NCI-H2171 (cell line): ENCODE measurements at regions not wholly inside any gene's neighbourhood (a gene's known extent, or its start where the extent isn't known, plus 50 kb on each side); places are given as distances from the start of the nearest gene placed in this dataset.
"Not testable (repeated sequence)": the region's sequence is repeated elsewhere in the genome, so short reads cannot be mapped to it uniquely, and the experiment has no call there.

ENCODE experiments used
- DNase-seq: peaks from one replicate; lab custom pipeline; 2025; lab: John Stamatoyannopoulos, UW

DNA sequence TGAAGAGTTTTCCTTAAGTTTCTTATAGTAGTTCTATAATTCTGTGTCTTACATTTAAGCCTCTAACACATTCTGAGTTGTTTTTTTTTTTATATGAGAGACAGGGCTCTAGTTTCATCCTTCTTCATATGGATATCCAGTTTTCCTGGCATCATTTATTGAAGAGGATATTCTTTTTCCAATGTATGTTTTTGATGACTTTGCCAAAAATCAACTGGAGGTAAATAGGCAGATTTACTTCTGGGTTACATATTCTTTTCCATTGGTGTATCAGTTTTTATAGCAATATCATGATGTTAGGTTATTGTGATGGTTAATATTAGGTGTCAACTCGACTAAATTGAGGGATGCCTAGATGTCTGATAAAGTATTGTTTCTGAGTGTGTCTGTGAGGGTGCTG lies 650.7 kb upstream of the GRID2 start:
- no peak for DNase-seq

- DNase-seq = no peak
These were observed 622.7 kb upstream of the GRID2 start for GRCh38 chr4:91681091-91681490.

DNA sequence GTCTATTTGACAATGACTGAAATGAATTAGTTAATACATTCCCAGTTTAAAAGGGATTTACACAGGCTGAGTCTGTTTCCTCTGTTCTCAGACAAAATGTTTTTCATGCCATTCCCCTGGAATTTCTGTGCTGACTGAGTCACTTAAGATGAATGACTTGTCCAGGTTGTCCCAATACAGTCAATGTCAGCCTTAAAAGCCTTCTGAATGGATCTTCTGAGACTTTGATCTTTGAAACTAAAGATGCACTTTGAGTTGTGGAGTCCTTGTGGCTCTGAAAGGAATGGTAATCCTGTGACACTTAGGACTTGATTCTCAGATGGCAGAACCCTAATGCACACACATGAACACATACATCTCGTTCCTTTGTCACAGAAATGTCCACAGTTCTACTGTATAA lies 622.2 kb upstream of the GRID2 start:
- no peak for DNase-seq

- no peak for DNase-seq
These were observed 618.8 kb upstream of the GRID2 start for GRCh38 chr4:91684955-91685354.

DNA sequence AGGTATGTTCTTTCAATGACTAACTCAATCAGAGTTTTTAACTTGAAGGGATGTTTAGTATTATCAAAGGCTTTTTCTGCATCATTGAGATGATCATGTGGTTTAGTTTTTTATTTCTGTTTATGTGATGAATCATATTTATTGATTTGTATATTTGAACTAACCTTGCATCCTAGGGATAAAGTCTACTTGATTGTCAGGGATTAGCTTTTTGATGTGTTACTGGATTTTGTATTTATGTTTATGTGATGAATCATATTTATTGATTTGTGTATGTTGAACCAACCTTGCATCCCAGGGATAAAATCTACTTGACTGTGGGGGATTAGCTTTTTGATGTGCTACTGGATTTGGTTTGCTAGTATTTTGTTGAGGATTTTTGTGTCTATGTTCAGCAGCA lies 615.4 kb upstream of the GRID2 start:
- no peak for DNase-seq

DNA sequence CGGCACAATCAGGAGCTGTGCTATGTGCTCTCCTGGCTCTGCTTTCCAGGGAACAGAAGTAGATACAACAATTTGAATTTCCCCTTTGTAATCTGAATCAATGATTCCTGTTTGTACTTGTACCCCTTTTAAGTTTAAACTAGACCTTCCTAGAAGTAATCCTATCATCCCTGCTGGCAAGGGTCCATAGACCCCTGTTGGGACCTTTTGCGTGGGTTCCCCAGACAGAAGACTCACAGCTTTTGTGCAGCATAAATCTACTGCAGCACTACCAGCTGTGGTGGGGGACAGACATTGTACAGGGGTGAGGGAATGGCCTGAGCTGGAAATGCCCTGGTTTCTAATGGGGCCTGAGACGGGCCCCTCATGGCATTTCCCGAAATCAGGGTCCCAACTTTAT lies 604.1 kb upstream of the GRID2 start:
- DNase-seq = not testable (repeated sequence)

- DNase-seq = no peak
These were observed 573.9 kb upstream of the GRID2 start for GRCh38 chr4:91729851-91730250.

DNA sequence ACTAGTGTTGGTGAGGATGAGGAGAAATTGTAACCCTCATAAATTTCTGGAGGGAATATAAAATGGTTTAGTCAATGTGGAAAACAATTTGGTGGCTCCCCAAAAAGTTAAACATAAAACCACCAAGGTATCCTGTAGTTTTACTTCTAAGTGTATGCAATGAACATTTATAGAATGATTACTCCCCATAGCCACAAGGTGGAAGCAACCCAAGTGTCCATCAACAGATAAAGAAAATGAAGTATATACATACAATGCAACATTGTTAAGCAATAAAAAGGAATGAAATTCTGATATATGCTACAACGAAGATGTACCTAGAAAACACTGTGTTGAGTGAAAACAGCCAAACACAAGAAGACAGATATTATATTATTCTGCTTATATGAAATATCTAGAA lies 569.1 kb upstream of the GRID2 start:
- no peak for DNase-seq

- not testable (repeated sequence) for DNase-seq
These were observed 564.9 kb upstream of the GRID2 start for GRCh38 chr4:91738831-91739230.

GRCh38 chr4:91746551-91746950 lies 557.2 kb upstream of the GRID2 start:
- DNase-seq = no peak

DNA sequence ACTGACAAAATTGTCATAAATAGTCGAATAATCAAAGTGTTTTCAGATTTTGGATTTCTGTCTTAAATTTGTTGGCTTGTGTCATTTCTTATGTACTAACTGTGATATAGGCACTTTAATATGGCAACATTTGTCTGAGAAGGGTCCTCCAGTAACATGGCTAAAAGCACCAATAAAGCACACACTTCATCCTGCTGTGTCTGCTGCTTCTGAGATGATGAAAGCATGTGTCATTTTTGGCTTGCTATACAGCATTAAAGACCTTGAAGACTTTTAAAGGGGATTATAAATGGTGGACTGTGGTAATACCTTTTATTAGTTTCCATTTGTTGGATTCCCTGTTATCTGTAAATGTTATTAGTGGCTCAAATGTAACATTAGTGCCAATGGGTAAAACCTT lies 551.8 kb upstream of the GRID2 start:
- no peak for DNase-seq

DNA sequence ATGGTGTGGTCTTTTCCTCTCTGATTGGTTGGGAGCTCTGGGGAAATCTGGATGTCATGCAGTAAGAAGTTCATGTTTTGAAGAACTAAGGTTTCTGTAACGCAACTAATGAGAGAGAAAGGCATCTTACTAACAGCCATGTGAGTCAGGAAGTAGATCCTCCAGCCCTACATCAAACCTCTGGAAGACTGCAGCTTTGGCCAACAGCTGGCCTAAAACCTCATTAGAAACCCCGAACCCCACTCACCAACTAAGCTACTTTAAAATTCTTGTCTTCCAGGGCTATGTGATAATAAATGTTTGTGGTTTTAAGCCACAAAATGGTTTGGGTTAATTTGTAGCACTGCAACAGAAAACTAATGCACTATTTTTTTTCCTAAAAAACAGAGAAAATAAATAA lies 549.0 kb upstream of the GRID2 start:
- DNase-seq = no peak

GRCh38 chr4:91758487-91758886 lies 545.3 kb upstream of the GRID2 start:
- no peak for DNase-seq

- no peak for DNase-seq
These were observed 539.7 kb upstream of the GRID2 start for GRCh38 chr4:91764085-91764484.

DNA sequence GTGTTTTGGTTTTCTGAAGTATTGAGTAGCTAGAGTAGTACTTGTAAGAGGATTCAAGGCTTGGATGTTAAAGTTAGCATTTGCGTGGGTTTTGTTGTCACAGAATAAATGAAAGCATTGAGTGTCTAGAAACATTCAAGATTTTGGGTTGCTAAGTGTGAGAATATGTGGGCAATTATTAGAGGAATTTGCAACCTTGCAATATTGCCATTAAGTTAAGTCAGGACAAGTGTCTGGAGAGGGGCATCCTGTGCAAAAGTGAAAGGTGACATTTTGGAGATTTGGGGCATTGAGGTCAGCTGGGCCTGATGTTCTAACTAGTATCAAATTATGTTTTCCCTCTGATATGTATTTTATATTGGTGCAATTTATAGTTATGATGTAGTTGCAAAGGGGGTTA lies 533.9 kb upstream of the GRID2 start:
- DNase-seq = no peak

GRCh38 chr4:91791631-91792030 lies 512.1 kb upstream of the GRID2 start:
- DNase-seq = not testable (repeated sequence)

- no peak for DNase-seq
These were observed 507.8 kb upstream of the GRID2 start for GRCh38 chr4:91795947-91796346.

DNA sequence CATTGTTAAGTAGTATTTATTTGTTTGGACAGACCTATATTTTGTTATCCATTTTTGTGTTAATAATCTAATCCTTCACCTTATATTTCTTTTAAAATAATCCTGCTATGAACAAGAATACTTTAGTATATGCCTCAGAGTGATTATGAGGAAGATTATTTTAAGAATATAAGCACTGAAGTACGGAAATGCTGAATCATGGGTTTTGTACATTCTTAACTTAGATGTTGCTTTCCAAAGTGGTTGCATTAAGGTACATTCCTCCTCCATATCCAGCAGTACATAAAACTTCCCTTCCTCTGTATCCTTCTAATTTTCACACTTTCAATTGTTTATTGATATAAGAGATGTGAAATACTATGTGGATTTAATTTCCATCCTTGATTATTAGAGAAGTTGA lies 491.4 kb upstream of the GRID2 start:
- no peak for DNase-seq

DNA sequence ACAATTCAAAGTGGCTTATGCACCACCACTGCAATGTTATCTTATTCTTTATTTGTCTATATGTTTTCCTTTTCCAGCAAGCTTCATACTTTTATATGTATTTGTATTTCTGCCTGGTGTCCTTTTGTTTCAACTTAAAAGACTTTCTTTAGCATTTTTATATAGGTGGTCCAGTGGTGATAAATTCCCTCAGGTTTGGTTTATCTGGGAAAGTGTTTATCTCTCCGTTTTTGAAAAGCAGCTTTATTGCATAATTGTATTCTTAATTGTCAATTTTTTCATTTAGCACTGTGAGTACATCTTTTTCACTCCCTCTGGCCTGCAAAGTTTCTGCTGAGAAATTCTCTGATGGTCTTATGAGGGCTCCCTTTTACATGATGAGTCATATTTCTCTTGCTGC lies 479.0 kb upstream of the GRID2 start:
- no peak for DNase-seq

- DNase-seq = no peak
These were observed 477.6 kb upstream of the GRID2 start for GRCh38 chr4:91826186-91826585.

DNA sequence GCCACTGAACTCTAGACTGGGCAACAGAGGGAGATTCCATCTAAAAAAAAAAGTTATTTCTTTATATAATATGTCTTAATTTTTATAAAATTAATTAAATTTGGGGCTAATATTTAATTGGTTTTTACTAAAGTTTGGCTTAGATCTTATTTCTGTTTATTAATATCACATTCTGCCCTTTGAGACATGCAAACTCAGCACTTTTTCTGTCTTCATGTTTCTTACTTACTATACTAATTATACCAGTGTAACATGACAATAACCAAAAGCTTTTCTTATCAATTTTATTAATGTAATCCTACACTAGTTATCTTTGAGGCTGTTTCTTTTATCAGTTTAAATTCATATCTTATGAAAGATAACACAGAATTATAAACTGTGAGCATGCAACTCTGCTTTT lies 475.9 kb upstream of the GRID2 start:
- DNase-seq = no peak

DNA sequence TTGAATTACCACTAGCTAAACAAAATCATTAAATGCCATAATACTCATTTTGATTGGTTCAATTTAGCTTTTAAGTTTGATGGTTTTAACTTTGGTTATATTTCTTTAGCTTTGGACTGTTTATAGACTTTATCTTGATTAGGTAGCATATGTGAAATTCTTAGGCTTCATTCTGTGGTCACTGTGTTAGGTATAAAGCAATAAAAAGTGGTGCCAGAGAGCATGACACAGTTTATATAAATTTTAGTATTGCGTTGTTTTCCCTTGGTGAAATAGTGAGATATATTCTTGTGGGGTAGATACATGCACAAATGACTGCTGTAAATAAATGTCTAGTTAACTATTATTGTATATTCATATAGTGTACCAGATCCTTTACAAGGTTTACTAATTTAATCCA lies 474.2 kb upstream of the GRID2 start:
- no peak for DNase-seq

- DNase-seq = no peak
These were observed 472.9 kb upstream of the GRID2 start for GRCh38 chr4:91830681-91831395.

GRCh38 chr4:91837608-91838029 lies 466.1 kb upstream of the GRID2 start:
- no peak for DNase-seq
